ENCODE measurements at regions not wholly inside any gene's neighbourhood (a gene's known extent, or its start where the extent isn't known, plus 50 kb on each side); places are given as distances from the start of the nearest gene placed in this dataset.
"Not testable (repeated sequence)": the region's sequence is repeated elsewhere in the genome, so short reads cannot be mapped to it uniquely, and the experiment has no call there.

DNA sequence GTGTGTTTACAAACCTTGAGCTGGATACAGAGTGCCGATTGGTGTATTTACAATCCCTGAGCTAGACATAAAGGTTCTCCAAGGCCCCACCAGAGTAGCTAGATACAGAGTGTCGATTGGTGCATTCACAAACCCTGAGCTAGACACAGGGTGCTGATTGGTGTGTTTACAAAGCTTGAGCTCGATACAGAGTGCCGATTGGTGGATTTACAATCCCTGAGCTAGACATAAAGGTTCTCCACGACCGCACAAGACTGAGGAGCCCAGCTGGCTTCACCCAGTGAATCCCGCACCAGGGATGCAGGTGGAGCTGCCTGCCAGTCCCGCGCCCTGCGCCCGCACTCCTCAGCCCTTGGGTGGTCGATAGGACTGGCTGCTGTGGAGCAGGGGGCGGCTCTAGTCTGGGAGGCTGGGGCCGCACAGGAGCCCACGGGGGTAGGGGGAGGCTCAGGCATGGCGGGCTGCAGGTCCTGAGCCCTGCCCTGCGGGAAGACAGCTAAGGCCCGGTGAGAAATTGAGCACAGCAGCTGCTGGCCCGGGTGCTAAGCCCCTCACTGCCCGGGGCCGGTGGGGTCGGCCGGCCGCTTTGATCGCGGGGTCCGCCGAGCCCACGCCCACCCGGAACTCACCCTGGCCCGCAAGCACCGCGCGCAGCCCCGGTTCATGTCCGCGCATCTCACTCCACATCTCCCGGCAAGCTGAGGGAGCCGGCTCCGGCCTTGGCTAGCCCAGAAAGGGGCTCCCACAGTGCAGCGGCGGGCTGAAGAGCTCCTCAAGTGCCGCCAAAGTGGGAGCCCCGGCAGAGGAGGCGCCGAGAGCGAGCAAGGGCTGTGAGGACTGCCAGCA lies 114.0 kb downstream of the GPX5 start:
- H3K27me3 Mint-ChIP-seq: peaks cover 58% of the 10 kb centered on the region
- ATAC-seq, H3K27ac Mint-ChIP-seq: not testable (repeated sequence)

DNA sequence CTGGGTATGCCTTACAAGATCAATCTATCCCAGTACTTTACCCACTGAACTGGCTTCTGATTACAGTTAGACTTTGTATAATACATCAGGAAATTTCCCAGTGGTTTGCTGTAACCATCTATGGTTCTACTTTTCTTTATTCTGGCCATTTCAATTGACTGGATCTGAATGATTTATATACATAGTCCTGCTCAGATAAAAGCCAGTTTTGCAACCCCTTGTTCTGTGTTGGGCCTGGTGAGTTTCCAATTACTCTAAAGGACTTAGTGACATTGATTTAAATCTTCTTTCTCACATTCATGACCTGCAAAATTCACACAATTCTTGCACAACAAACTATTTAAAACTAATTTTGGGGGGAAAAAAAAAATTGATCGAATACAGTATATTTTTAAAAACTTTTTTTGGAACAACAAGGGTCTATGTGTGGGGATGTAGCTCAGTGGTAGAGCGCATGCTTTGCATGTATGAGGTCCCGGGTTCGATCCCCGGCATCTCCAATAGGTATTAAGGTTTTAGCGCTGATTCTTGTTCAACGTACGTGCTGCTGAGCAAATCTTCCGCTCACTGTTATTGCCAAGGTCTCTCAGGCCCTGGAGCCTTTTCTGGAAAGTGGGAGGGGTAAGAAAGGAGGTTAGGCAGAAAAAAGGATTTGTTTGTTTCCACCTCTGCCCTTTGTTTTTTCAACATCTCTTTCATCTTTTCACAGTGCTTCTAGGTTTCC lies 117.5 kb downstream of the GPX5 start:
- no peaks in the 10 kb centered on the region for H3K36me3 Mint-ChIP-seq
- peaks cover 2% of the 10 kb centered on the region for H3K4me1 Mint-ChIP-seq
- no peak for ATAC-seq
- no peak overlapping the region for H3K27ac Mint-ChIP-seq
- peaks cover 44% of the 10 kb centered on the region for H3K27me3 Mint-ChIP-seq
- no peak overlapping the region for H3K4me3 Mint-ChIP-seq
- H3K9me3 Mint-ChIP-seq: no peaks in the 10 kb centered on the region

More for the DNA sequence above, 114.0 kb downstream of the GPX5 start:
- H3K36me3 Mint-ChIP-seq, H3K4me3 Mint-ChIP-seq, H3K9me3 Mint-ChIP-seq: not testable (repeated sequence)
- H3K4me1 Mint-ChIP-seq: peaks cover 10% of the 10 kb centered on the region

DNA sequence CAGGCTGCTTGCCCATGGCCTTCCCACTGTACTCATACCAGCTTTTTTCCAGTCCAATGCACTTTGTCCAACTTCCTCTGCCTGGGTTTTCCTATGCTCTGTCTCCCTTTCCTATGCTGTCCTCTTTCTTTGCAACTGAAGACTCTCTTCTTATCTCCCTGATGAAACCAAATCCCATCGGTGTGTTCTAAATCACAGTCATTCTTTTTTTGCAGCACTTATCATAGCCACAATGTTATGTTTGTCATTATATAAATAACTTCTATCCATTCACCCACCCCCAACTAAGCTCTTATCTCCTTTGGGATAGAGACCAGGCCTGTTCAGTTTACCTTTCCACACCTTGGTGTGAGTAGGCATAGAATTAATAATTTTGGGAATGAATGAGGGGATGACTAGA lies 121.0 kb downstream of the GPX5 start:
- Mint-ChIP-seq H3K27me3 (peaks cover 62% of the 10 kb centered on the region), H3K4me1 (peaks cover 8% of the 10 kb centered on the region), H3K4me3 (no peak overlapping the region), H3K36me3 (no peaks in the 10 kb centered on the region), H3K27ac (no peak overlapping the region), H3K9me3 (no peaks in the 10 kb centered on the region)
- ATAC-seq: no peak

DNA sequence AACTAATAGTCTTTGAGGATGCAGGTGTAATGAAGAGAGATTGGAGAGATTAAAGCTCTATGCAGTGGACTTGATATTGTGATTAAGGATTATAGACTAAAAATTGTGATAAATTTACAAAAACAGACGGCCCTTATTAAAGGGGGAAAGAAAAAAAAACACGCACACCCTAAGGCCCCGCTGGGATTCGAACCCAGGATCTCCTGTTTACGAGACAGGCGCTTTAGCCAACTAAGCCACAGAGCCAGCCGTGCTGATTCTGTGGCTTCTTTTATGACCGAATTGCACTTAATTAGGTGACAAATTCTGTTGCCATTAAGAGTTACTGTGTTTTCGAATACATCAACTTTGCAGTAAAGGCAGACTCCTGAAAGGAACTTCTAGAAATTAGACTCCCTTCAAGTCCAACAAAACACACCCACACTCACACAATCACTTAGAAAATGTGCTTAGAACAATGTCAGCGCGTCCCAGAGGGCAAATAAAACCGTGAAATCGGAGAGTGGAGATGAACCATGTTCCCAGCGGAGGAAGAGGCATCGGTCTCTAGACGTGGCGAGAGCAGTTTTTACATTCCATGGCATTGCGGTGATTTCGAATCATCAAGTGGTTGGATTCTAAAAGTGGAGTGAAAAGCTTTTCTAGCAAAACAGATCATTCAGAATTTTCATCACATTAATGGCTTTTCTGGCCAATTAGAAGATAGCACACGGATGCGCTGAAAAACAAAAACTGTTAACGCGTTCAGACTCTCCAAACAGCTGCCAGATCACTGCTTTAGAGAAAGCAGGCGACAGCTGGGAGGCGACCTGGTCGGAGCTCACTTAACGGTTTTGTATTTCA lies 122.6 kb downstream of the GPX5 start:
- H3K36me3 Mint-ChIP-seq: no peaks in the 10 kb centered on the region
- peak overlapping the region; percentile 71 for H3K4me3 Mint-ChIP-seq
- H3K4me1 Mint-ChIP-seq: peaks cover 8% of the 10 kb centered on the region
- peaks cover 58% of the 10 kb centered on the region for H3K27me3 Mint-ChIP-seq
- H3K27ac Mint-ChIP-seq: no peak overlapping the region
- ATAC-seq: no peak
- no peaks in the 10 kb centered on the region for H3K9me3 Mint-ChIP-seq

DNA sequence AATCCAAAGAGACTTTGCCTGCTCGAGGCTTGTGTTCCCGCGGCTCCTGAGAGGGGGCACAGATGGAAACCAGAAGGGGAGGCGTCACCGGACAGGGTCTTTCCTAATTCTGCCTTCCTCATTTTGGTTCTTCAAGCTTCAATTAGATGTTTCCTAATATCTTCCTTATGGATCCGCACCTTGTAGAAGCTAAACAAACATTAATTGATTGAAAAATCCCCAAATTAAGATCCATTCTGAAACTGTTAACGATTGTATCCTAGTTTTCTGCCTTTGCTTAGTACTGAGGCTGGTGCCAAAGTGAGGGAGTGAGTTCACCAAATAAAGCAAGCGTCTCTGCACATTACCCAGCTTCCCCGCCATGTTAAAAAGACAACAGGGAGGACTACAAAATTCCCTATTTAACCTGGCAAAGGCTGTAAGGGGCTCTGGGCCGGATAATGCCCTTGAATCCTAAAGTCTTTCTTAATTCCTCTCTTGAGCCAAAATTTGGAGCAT lies 123.2 kb downstream of the GPX5 start:
- ATAC-seq: no peak
- Mint-ChIP-seq H3K4me1 (peaks cover 8% of the 10 kb centered on the region), H3K27me3 (peaks cover 52% of the 10 kb centered on the region), H3K4me3 (peak overlapping the region; percentile 71), H3K27ac (no peak overlapping the region), H3K36me3 (no peaks in the 10 kb centered on the region), H3K9me3 (no peaks in the 10 kb centered on the region)

DNA sequence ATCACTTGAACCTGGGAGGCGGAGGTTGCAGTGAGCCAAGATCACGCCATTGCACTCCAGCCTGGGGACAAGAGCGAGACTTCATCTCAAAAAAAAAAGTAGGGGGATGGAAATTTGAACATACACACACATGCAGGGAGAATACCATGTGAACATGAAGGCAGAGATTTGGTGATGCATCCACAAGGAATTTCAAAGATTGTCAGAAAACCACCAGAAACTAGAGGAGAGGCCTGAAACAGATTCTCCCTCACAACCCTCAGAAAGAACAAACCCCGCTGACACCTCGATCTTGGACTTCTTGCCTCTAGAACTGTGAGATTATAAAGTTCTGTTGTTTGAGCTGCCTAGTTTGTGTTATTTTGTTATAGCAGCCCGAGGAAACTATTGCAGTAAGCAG lies 125.5 kb downstream of the GPX5 start:
- H3K27me3 Mint-ChIP-seq: peaks cover 54% of the 10 kb centered on the region
- no peak overlapping the region for H3K27ac Mint-ChIP-seq
- peaks cover 8% of the 10 kb centered on the region for H3K4me1 Mint-ChIP-seq
- no peaks in the 10 kb centered on the region for H3K9me3 Mint-ChIP-seq
- no peak overlapping the region for H3K4me3 Mint-ChIP-seq
- no peak for ATAC-seq
- H3K36me3 Mint-ChIP-seq: no peaks in the 10 kb centered on the region

DNA sequence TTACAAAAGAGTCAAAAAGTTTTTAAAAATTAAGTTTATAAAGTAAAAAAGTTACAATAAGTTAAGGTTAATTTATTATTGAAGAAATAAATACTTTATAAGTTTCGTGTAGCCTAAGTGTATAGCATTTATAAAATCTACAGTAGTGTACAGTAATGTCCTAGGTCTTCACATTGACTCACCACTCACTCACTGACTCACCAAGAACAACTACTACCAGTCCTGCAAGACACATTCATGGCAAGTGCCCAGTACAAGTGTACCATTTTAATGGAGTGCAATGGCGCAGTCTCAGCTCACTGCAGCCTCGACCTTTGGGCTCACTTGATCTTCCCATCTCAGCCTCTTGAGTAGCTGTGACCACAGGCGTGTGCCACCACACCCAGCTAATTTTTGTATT lies 128.2 kb downstream of the GPX5 start:
- no peaks in the 10 kb centered on the region for H3K9me3 Mint-ChIP-seq
- no peaks in the 10 kb centered on the region for H3K36me3 Mint-ChIP-seq
- no peak for ATAC-seq
- H3K27ac Mint-ChIP-seq: no peak overlapping the region
- H3K27me3 Mint-ChIP-seq: peaks cover 59% of the 10 kb centered on the region
- H3K4me1 Mint-ChIP-seq: peaks cover 18% of the 10 kb centered on the region
- H3K4me3 Mint-ChIP-seq: no peak overlapping the region

DNA sequence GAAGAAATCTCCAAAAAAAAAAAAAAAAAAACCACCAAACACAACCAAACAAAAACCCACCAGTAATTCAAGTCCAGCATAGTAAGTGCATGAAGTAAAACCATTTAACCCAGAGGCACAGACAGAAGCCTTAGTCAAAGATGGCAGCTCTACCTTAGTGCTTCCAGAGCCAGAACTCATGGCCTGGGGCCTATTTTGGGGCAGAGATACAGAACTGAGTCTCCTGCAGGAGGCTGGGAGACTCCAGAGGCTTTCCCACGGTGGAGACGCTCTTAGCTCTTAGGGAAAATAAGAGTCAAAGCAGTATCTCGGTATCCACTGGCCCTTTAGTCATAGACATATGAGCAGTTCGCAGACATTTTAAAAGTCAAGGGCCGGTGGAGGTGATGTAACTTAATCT lies 129.5 kb downstream of the GPX5 start:
- H3K4me1 Mint-ChIP-seq: peaks cover 19% of the 10 kb centered on the region
- peaks cover 66% of the 10 kb centered on the region for H3K27me3 Mint-ChIP-seq
- no peak for ATAC-seq
- H3K4me3 Mint-ChIP-seq: no peak overlapping the region
- H3K9me3 Mint-ChIP-seq: no peaks in the 10 kb centered on the region
- H3K27ac Mint-ChIP-seq: no peak overlapping the region
- no peaks in the 10 kb centered on the region for H3K36me3 Mint-ChIP-seq

DNA sequence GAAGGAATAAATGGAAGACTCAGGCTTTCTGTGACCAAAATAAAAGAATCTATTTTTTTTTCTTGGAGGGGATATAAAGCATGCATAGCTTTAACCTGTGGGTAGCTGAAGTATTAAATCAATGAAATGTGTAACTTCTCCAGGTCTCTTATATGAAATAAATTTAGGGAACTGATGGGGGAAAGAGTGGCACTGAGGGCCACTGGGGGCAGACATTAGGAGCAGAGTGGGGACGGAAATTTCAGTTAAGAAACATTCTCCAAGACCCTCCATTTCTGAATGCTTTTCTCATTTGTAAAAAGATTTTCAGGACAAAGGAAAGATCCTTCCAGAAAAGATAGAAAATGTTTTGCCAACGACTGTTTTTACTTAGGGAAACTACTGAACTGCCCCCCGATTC lies 131.0 kb downstream of the GPX5 start:
- Mint-ChIP-seq H3K9me3 (no peaks in the 10 kb centered on the region), H3K4me3 (no peak overlapping the region), H3K27ac (no peak overlapping the region), H3K36me3 (no peaks in the 10 kb centered on the region), H3K27me3 (peaks cover 64% of the 10 kb centered on the region), H3K4me1 (peaks cover 19% of the 10 kb centered on the region)
- ATAC-seq: no peak

DNA sequence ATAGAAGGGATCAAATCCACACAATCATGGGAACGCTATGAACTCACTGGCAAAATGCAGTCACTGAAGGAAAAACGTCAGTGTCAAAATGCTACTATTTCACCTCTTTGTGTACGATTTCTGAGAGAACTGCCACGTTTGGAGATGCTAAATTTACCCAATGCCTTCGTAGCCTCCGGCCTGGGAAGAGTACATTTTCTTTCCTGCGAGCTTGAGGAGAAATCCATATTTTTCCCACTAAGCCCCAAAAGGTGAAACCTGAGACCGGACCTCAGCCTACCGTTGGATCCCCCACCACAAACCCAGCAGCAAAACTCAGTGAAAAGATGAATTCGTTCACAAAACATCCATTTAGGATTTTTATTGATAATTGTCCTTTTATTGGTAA lies 131.7 kb downstream of the GPX5 start:
- Mint-ChIP-seq H3K27me3 (peaks cover 57% of the 10 kb centered on the region), H3K9me3 (no peaks in the 10 kb centered on the region), H3K36me3 (no peaks in the 10 kb centered on the region), H3K27ac (no peak overlapping the region), H3K4me3 (peak overlapping the region; percentile 67), H3K4me1 (peaks cover 19% of the 10 kb centered on the region)
- ATAC-seq: no peak

DNA sequence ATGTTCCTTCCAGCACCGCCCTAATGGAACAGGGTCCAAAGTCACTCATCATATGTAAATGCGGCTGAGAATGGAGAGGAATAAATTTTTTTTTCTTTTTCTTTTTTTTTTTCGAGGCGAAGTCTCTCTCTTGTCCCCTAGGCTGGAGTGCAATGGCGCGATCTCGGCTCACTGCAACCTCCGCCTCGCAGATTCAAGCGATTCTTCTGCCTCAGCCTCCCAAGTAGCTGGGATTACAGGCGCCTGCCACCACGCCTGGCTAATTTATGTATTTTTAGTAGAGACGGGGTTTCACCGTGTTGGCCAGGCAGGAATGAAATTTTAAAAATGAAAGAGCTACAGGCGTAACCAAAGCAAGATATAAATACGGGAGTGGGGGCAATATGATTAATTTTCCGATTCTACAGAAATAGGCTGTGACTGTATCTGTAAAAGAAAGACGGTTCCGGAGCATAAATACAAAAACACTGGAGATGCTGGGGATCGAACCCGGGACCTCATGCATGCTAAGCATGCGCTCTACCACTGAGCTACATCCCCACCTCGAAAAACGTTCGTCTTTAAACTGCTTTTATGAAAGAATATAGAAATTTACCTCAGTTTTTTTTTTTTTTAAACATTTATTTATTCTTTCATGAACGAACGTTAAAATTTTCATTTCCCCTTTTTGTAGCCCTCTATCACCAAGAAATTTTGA lies 132.2 kb downstream of the GPX5 start:
- Mint-ChIP-seq H3K4me1 (peaks cover 19% of the 10 kb centered on the region), H3K36me3 (no peaks in the 10 kb centered on the region), H3K27me3 (peaks cover 57% of the 10 kb centered on the region), H3K27ac (peak overlapping the region; percentile 42), H3K4me3 (peak overlapping the region; percentile 67), H3K9me3 (no peaks in the 10 kb centered on the region)
- peak; percentile 69 for ATAC-seq

DNA sequence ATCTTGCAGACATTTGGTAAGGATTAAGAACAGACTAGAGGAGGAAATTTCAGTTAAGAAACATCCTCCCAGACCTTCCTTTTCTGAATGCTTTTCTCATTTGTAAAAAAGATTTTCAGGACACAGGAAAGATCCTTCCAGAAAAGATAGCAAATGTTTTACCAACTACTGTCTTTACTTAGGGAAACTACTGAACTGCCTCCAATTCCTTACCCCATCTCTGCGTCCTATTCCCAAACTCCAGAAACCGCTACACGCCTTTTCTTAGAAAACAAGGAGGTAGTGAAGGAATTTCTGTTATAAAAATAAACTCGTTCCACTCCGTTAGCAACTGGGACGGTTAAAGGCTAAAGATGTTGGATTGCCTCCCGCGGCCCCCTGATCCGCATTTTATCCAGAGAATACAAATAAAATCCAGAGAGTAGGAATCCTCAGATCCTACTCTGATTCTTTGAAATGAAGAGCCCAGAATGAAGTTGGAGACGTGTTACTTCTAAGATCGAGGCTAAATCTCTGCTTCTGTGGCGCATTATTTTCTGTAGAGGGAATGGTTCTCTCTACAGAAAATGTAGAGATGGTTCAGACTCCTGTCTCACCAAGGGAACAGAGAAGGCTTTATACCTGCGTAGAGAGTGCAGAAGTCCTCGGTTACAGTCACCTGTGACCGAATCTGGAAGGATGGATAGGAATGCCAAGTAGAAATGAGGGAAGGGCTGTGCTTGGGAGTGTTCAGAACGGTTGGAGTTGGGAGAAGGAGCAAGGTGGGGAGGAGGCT lies 133.0 kb downstream of the GPX5 start:
- H3K9me3 Mint-ChIP-seq: no peaks in the 10 kb centered on the region
- peaks cover 19% of the 10 kb centered on the region for H3K4me1 Mint-ChIP-seq
- H3K27ac Mint-ChIP-seq: peak overlapping the region; percentile 42
- H3K4me3 Mint-ChIP-seq: peak overlapping the region; percentile 67
- H3K36me3 Mint-ChIP-seq: no peaks in the 10 kb centered on the region
- ATAC-seq: no peak
- H3K27me3 Mint-ChIP-seq: peaks cover 57% of the 10 kb centered on the region

DNA sequence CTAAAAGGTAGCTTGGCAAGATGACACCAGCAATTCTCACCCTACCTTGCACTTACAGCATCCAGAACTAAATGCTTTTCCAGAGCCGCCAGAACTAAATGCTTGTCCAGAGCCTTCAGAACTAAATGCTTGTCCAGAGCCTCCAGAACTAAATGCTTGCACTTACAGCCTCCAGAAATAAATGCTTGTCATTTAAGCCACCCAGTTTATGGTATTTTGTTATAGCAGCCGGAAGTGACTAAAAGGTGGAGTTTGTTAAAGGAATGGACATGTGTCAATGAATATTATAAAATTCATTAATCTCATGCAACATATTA lies 133.5 kb downstream of the GPX5 start:
- peaks cover 19% of the 10 kb centered on the region for H3K4me1 Mint-ChIP-seq
- no peaks in the 10 kb centered on the region for H3K36me3 Mint-ChIP-seq
- H3K4me3 Mint-ChIP-seq: no peak overlapping the region
- H3K27me3 Mint-ChIP-seq: peaks cover 57% of the 10 kb centered on the region
- no peak for ATAC-seq
- H3K9me3 Mint-ChIP-seq: no peaks in the 10 kb centered on the region
- H3K27ac Mint-ChIP-seq: no peak overlapping the region

DNA sequence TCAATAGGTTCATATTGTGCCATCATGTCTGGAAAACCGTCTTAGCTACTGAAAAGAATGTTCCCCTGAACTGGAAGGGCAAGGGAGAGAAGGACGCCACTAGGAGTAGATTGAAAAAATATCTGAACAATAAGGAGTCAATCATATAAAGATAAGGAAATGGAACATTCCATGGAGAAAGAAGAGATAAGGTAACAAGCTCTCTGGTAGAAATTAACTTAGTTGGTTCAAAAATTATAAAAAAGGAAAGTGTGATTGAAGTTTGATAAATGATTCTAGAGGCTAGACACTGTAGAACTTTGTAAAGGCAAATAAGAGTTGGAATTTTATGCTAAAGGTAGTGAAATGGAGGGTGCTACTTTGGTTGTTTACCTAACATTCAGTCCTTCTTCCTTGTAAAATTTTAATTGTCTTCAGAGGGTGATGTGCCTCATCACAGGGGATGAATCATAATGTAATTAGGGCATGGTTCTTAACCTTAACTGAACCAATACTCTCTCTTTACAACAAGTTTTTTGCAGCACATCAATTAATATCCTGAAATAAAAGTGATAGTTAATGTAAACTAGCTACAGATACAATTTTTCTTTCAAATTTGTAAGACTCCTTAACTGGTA lies 135.5 kb downstream of the GPX5 start:
- Mint-ChIP-seq H3K27ac (no peak overlapping the region), H3K27me3 (peaks cover 58% of the 10 kb centered on the region), H3K4me3 (no peak overlapping the region), H3K9me3 (no peaks in the 10 kb centered on the region), H3K4me1 (peaks cover 19% of the 10 kb centered on the region), H3K36me3 (no peaks in the 10 kb centered on the region)
- no peak for ATAC-seq
